Gastroesophageal sphincter (tissue), 4 donors: ENCODE measurements at regions not wholly inside any gene's neighbourhood (a gene's known extent, or its start where the extent isn't known, plus 50 kb on each side); places are given as distances from the start of the nearest gene placed in this dataset.

ENCODE experiments used
- ATAC-seq: fragments of 150-250 bp; one replicate; pipeline ENCODE4 v1.9.1; 2016; ENCODE audit warnings: mild to moderate bottlenecking, moderate library complexity
- H3K27ac ChIP-seq, 4 donors: fragments of 200-600 bp; sonication (generic) in 3 of 4; 1 replicate in 3 of 4; 2 replicates in 1 of 4; pipeline ENCODE4 v1.5.1; 2016 to 2019
- H3K27me3 ChIP-seq: fragments of 200-600 bp; sonication (generic); one replicate; pipeline ENCODE4 v1.5.1; 2019
- H3K36me3 ChIP-seq, 2 donors: fragments of 200-600 bp; sonication (generic); one replicate each; pipeline ENCODE4 v1.5.1; 2019; ENCODE audit warnings: control low read depth in 1 of 2
- H3K4me1 ChIP-seq, 3 donors: fragments of 200-600 bp; sonication (generic); 1 replicate in 2 of 3; 2 replicates in 1 of 3; pipeline ENCODE4 v1.5.1; 2016 to 2019; ENCODE audit warnings: control low read depth in 2 of 3
- H3K4me3 ChIP-seq, 2 donors: fragments of 200-600 bp; sonication (generic); one replicate each; pipeline ENCODE4 v1.5.1; 2019; ENCODE audit warnings: mild to moderate bottlenecking in 1 of 2, moderate library complexity in 1 of 2
- H3K9me3 ChIP-seq, 3 donors: fragments of 200-600 bp; sonication (generic); one replicate each; pipeline ENCODE4 v1.5.1; 2017 to 2019; ENCODE audit warnings: control low read depth in 2 of 3
- CTCF ChIP-seq, 4 experiments: fragments of 200-600 bp in 2 of 4; fragments of 450-650 bp in 2 of 4; sonication (generic) in 1 of 4; IDR thresholded peaks; one replicate each; pipeline ENCODE4 v1.5.1; 2017 to 2019; ENCODE audit warnings: antibody characterized with exemption in 4 of 4, mild to moderate bottlenecking in 2 of 4, moderate library complexity in 2 of 4
- EP300 ChIP-seq: sonication (generic); formaldehyde crosslinking; IDR thresholded peaks from one replicate; pipeline ENCODE4 v1.6.1; 2017; ENCODE audit warnings: antibody characterized with exemption, mild to moderate bottlenecking
- POLR2A ChIP-seq, 2 donors: fragments of 450-650 bp; IDR thresholded peaks; one replicate each; pipeline ENCODE4 v1.6.1; 2017; ENCODE audit warnings: antibody characterized with exemption in 2 of 2, mild to moderate bottlenecking in 2 of 2, moderate library complexity in 1 of 2
- POLR2AphosphoS5 ChIP-seq: sonication (generic); formaldehyde crosslinking; IDR thresholded peaks from one replicate; pipeline ENCODE4 v1.6.1; 2017; ENCODE audit warnings: antibody characterized with exemption
- WGBS, 2 donors: methylation state at CpG; one replicate each; pipeline ENCODE4 v1.1.5; 2018; ENCODE audit warnings: low coverage in 1 of 2; 5-methylcytosine and 5-hydroxymethylcytosine counted together

- 93 to 97% methylated on average over 5 to 6 of the region's 6 CpGs for WGBS, 2 donors
These were observed 112.8 kb upstream of the TLE3 start for GRCh38 chr15:70210528-70210927.

GRCh38 chr15:70210076-70210475 lies 112.4 kb upstream of the TLE3 start:
- no peak overlapping the region for H3K4me3 ChIP-seq
- WGBS, 2 donors: 100% methylated on average over 1 of the region's 2 CpGs; no CpG with 5 or more reads in 1 of the 2 donors
- no peak for ATAC-seq
- no peaks in the 10 kb centered on the region for H3K27me3 ChIP-seq
- no peaks in the 10 kb centered on the region for H3K36me3 ChIP-seq
- H3K27ac ChIP-seq: no peak overlapping the region
- no peak for TF ChIP-seq CTCF (IDR thresholded peaks at IDR 0.05)
- no peak for TF ChIP-seq POLR2AphosphoS5
- TF ChIP-seq EP300: no peak
- TF ChIP-seq POLR2A (IDR thresholded peaks at IDR 0.05): no peak
- H3K9me3 ChIP-seq: no peaks in the 10 kb centered on the region
- H3K4me1 ChIP-seq: peaks cover 0 to 10% (median 0%) of the 10 kb centered on the region in 3 donors

More at GRCh38 chr15:70210528-70210927, 112.8 kb upstream of the TLE3 start:
- Histone ChIP-seq H3K4me1 (peaks cover 0 to 10% (median 0%) of the 10 kb centered on the region in 3 donors), H3K27ac (no peak overlapping the region), H3K9me3 (no peaks in the 10 kb centered on the region), H3K27me3 (no peaks in the 10 kb centered on the region), H3K36me3 (no peaks in the 10 kb centered on the region), H3K4me3 (no peak overlapping the region)
- no peak for TF ChIP-seq POLR2AphosphoS5
- TF ChIP-seq CTCF (IDR thresholded peaks at IDR 0.05): no peak
- TF ChIP-seq POLR2A (IDR thresholded peaks at IDR 0.05): no peak
- no peak for TF ChIP-seq EP300
- ATAC-seq: no peak

- H3K4me3 ChIP-seq: no peak overlapping the region
- 93 to 96% methylated on average over 5 of the region's 5 CpGs for WGBS, 2 donors
- no peaks in the 10 kb centered on the region for H3K36me3 ChIP-seq
- no peak overlapping the region for H3K27ac ChIP-seq
- no peak for TF ChIP-seq POLR2A (IDR thresholded peaks at IDR 0.05)
- TF ChIP-seq CTCF (IDR thresholded peaks at IDR 0.05): no peak
- no peak for TF ChIP-seq EP300
- no peak for TF ChIP-seq POLR2AphosphoS5
- no peaks in the 10 kb centered on the region for H3K9me3 ChIP-seq
- H3K4me1 ChIP-seq: peaks cover 0 to 10% (median 0%) of the 10 kb centered on the region in 3 donors
- H3K27me3 ChIP-seq: no peaks in the 10 kb centered on the region
- ATAC-seq: no peak
These were observed 111.8 kb upstream of the TLE3 start for GRCh38 chr15:70209499-70209898.

GRCh38 chr15:70208332-70208731 lies 110.6 kb upstream of the TLE3 start:
- no peaks in the 10 kb centered on the region for H3K9me3 ChIP-seq
- no peak for ATAC-seq
- H3K4me1 ChIP-seq: peaks cover 0 to 10% (median 0%) of the 10 kb centered on the region in 3 donors
- H3K36me3 ChIP-seq: no peaks in the 10 kb centered on the region
- no peak overlapping the region for H3K27ac ChIP-seq
- WGBS, 2 donors: 80% methylated on average over 1 to 2 of the region's 3 CpGs
- no peak overlapping the region for H3K4me3 ChIP-seq
- TF ChIP-seq EP300 (no peak), POLR2AphosphoS5 (no peak), CTCF (IDR thresholded peaks at IDR 0.05) (no peak), POLR2A (IDR thresholded peaks at IDR 0.05) (no peak)
- no peaks in the 10 kb centered on the region for H3K27me3 ChIP-seq

- TF ChIP-seq POLR2A (IDR thresholded peaks at IDR 0.05) (no peak), CTCF (IDR thresholded peaks at IDR 0.05) (no peak)
- H3K4me3 ChIP-seq: no peak overlapping the region
- no peaks in the 10 kb centered on the region for H3K36me3 ChIP-seq
- no peaks in the 10 kb centered on the region for H3K9me3 ChIP-seq
- H3K4me1 ChIP-seq: peaks cover 0 to 4% (median 0%) of the 10 kb centered on the region in 3 donors
- WGBS, 2 donors: 10 to 78% methylated on average over 1 to 5 of the region's 5 CpGs
- ATAC-seq: no peak
- no peak overlapping the region for H3K27ac ChIP-seq
- H3K27me3 ChIP-seq: no peaks in the 10 kb centered on the region
These were observed 109.0 kb upstream of the TLE3 start for GRCh38 chr15:70206668-70207067.
